ENCODE measurements at regions not wholly inside any gene's neighbourhood (a gene's known extent, or its start where the extent isn't known, plus 50 kb on each side); places are given as distances from the start of the nearest gene placed in this dataset.

DNA sequence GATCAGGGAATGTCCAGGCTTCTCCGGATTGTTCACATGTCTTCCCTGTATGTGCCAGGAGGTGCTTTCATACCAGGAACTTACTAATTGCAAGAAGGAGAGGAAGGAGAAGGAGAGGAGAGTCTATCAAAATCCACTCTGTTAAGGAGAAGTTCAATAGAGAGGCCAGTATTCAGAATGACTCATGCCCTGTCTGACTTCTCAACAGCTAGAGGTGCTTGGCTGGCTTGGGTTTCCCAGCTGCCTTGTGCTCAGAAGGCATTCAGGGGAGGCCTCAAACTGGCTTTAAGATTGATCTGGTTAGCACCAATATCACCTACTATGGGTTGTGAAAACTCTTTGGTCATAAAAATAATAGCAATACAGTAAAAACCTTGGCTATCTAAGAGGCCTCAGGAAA, 167.9 kb upstream of the GLRA1 start:
- Histone ChIP-seq H3K27ac (ENCODE audit: extremely low read depth, low read depth, low read length) (no peak overlapping the region), H3K4me3 (ENCODE audit: low read depth, low read length) (no peak overlapping the region), H3K36me3 (ENCODE audit: control insufficient read depth in 2 of 2, insufficient read depth in 1 of 2, low read length in 2 of 2) (no peaks in the 10 kb centered on the region), H3K4me1 (ENCODE audit: control insufficient read depth, insufficient read depth, low read length) (no peaks in the 10 kb centered on the region), H3K9me3 (ENCODE audit: control insufficient read depth, insufficient read depth, low read depth, low read length) (no peaks in the 10 kb centered on the region)
- ChIA-PET CTCF (no interaction called here), POLR2A (no interaction called here)
- no peak for TF ChIP-seq KLF7 (tag by site-specific recombination; IDR thresholded peaks at IDR 0.05; ENCODE audit: borderline replicate concordance)
- no peak for TF ChIP-seq ZNF112 (tag by site-specific recombination; IDR thresholded peaks at IDR 0.05)
- no peak for TF ChIP-seq GLIS1 (tag by site-specific recombination; IDR thresholded peaks at IDR 0.05)
- TF ChIP-seq ZNF76 (tag by site-specific recombination; IDR thresholded peaks at IDR 0.05; ENCODE audit: borderline replicate concordance, low read depth) = no peak
- no peak for TF ChIP-seq ZBTB17 (tag by site-specific recombination; IDR thresholded peaks at IDR 0.05)

DNA sequence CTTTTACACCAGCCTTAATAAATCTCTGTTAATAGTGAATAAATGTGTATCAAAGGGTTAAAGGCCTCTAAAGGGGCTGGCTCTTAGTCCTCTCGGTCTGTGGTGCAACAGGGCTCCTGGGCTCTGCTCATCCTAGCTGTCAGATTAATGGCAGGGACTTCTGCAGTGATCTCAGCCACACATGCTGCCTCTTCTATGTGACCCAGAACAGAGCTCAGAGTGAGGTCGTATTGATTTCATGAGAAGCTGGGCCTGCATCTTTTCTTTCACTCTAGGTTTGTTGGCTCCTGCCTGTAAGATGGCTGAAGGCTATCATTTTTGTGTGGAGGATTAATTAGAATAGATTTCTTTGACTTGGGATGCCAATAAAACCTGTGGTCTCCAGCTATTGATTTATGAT, 165.0 kb upstream of the GLRA1 start:
- no peaks in the 10 kb centered on the region for H3K4me1 ChIP-seq (ENCODE audit: control insufficient read depth, insufficient read depth, low read length)
- no peak for TF ChIP-seq ZNF571 (tag by site-specific recombination; IDR thresholded peaks at IDR 0.05)
- TF ChIP-seq ZNF558 (tag by site-specific recombination; IDR thresholded peaks at IDR 0.05) = no peak
- TF ChIP-seq ZNF354C (tag by site-specific recombination; IDR thresholded peaks at IDR 0.05; ENCODE audit: borderline replicate concordance, low read depth) = no peak
- TF ChIP-seq ZBTB17 (tag by site-specific recombination; IDR thresholded peaks at IDR 0.05) = no peak
- no peak for TF ChIP-seq OSR2 (tag by site-specific recombination; IDR thresholded peaks at IDR 0.05)
- no peak for TF ChIP-seq MZF1 (tag by site-specific recombination; IDR thresholded peaks at IDR 0.05; ENCODE audit: borderline replicate concordance)
- no peak for TF ChIP-seq ZNF426 (tag by site-specific recombination; IDR thresholded peaks at IDR 0.05)
- TF ChIP-seq KLF17 (tag by site-specific recombination; IDR thresholded peaks at IDR 0.05) = no peak
- no peak for TF ChIP-seq ZNF600 (tag by site-specific recombination; IDR thresholded peaks at IDR 0.05)
- no peak for TF ChIP-seq ZNF221 (tag by site-specific recombination; IDR thresholded peaks at IDR 0.05; ENCODE audit: borderline replicate concordance)
- TF ChIP-seq ZNF510 (tag by site-specific recombination; IDR thresholded peaks at IDR 0.05; ENCODE audit: insufficient replicate concordance) = no peak
- POLR2A ChIA-PET = no interaction called here

DNA sequence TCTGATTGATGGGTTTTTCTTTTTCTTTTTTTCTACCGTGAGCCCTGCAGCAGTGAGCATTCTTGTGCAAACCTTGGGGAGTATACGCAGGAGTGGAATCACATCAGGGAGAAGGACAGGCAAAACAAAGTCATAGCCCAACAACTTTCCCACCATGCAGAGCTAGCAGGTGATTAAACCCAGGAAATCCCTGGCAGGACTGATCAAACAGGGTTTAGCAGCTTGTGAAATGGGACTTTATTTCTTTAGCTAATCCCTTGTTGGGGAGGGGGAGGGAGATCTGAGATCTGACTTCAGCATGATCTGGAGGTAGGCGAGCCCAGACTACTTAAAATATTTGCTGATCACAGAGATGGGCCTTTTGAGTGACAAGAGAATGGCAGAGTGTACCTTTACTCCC, 162.0 kb upstream of the GLRA1 start:
- TF ChIP-seq ZNF571 (tag by site-specific recombination; IDR thresholded peaks at IDR 0.05) (no peak), ZNF701 (tag by site-specific recombination; IDR thresholded peaks at IDR 0.05) (no peak), ZNF555 (tag by site-specific recombination; conservative IDR thresholded peaks at IDR 0.05) (no peak), ZNF843 (tag by site-specific recombination; IDR thresholded peaks at IDR 0.05) (no peak), ZBTB26 (tag by site-specific recombination; optimal IDR thresholded peaks at IDR 0.05) (no peak), ZNF138 (tag by site-specific recombination; IDR thresholded peaks at IDR 0.05; ENCODE audit: borderline replicate concordance) (no peak)
- TF ChIP-seq, protein P1, sequence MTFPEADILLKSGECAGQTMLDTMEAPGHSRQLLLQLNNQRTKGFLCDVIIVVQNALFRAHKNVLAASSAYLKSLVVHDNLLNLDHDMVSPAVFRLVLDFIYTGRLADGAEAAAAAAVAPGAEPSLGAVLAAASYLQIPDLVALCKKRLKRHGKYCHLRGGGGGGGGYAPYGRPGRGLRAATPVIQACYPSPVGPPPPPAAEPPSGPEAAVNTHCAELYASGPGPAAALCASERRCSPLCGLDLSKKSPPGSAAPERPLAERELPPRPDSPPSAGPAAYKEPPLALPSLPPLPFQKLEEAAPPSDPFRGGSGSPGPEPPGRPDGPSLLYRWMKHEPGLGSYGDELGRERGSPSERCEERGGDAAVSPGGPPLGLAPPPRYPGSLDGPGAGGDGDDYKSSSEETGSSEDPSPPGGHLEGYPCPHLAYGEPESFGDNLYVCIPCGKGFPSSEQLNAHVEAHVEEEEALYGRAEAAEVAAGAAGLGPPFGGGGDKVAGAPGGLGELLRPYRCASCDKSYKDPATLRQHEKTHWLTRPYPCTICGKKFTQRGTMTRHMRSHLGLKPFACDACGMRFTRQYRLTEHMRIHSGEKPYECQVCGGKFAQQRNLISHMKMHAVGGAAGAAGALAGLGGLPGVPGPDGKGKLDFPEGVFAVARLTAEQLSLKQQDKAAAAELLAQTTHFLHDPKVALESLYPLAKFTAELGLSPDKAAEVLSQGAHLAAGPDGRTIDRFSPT (tag by site-specific recombination; IDR thresholded peaks at IDR 0.05) = no peak
- TF ChIP-seq, protein P2, sequence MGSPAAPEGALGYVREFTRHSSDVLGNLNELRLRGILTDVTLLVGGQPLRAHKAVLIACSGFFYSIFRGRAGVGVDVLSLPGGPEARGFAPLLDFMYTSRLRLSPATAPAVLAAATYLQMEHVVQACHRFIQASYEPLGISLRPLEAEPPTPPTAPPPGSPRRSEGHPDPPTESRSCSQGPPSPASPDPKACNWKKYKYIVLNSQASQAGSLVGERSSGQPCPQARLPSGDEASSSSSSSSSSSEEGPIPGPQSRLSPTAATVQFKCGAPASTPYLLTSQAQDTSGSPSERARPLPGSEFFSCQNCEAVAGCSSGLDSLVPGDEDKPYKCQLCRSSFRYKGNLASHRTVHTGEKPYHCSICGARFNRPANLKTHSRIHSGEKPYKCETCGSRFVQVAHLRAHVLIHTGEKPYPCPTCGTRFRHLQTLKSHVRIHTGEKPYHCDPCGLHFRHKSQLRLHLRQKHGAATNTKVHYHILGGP (tag by site-specific recombination; IDR thresholded peaks at IDR 0.05) = no peak
- TF ChIP-seq, protein P3, sequence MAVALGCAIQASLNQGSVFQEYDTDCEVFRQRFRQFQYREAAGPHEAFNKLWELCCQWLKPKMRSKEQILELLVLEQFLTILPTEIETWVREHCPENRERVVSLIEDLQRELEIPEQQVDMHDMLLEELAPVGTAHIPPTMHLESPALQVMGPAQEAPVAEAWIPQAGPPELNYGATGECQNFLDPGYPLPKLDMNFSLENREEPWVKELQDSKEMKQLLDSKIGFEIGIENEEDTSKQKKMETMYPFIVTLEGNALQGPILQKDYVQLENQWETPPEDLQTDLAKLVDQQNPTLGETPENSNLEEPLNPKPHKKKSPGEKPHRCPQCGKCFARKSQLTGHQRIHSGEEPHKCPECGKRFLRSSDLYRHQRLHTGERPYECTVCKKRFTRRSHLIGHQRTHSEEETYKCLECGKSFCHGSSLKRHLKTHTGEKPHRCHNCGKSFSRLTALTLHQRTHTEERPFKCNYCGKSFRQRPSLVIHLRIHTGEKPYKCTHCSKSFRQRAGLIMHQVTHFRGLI (tag by site-specific recombination; IDR thresholded peaks at IDR 0.05) = no peak
- Histone ChIP-seq H3K27ac (ENCODE audit: extremely low read depth, low read depth, low read length) (no peak overlapping the region), H3K4me1 (ENCODE audit: control insufficient read depth, insufficient read depth, low read length) (no peaks in the 10 kb centered on the region), H3K9me3 (ENCODE audit: control insufficient read depth, insufficient read depth, low read depth, low read length) (no peaks in the 10 kb centered on the region), H3K4me3 (ENCODE audit: low read depth, low read length) (no peak overlapping the region), H3K36me3 (ENCODE audit: control insufficient read depth in 2 of 2, insufficient read depth in 1 of 2, low read length in 2 of 2) (no peaks in the 10 kb centered on the region)
- CTCF ChIA-PET = no interaction called here
- POLR2A ChIA-PET = no interaction called here

More for the DNA sequence above, 165.0 kb upstream of the GLRA1 start:
- H3K36me3 ChIP-seq (ENCODE audit: control insufficient read depth in 2 of 2, insufficient read depth in 1 of 2, low read length in 2 of 2) = no peaks in the 10 kb centered on the region
- no peak overlapping the region for H3K4me3 ChIP-seq (ENCODE audit: low read depth, low read length)
- H3K9me3 ChIP-seq (ENCODE audit: control insufficient read depth, insufficient read depth, low read depth, low read length) = no peaks in the 10 kb centered on the region
- CTCF ChIA-PET = interaction anchor here (0.6 kb wide), 1 partner anchor 214 kb away, joined by 3 read pairs; no protein-coding TSS in a partner anchor
- no peak overlapping the region for H3K27ac ChIP-seq (ENCODE audit: extremely low read depth, low read depth, low read length)
